Karpas-422 (cell line): ENCODE measurements at regions not wholly inside any gene's neighbourhood (a gene's known extent, or its start where the extent isn't known, plus 50 kb on each side); places are given as distances from the start of the nearest gene placed in this dataset.

Source experiments
- DNase-seq: peaks from one replicate; pipeline ENCODE4 v3.0.0-alpha.2; 2015
- H2AFZ ChIP-seq: fragments of 200-600 bp; sonication (generic); 2 replicates; pipeline ENCODE4 v1.6.1; 2014; ENCODE audit warnings: antibody characterized with exemption, low read length, mixed read lengths
- H3K27ac ChIP-seq: fragments of 200-600 bp; sonication (generic); 2 replicates; pipeline ENCODE4 v1.5.1; 2014; ENCODE audit warnings: mild to moderate bottlenecking, low read length, moderate library complexity
- H3K27me3 ChIP-seq: fragments of 200-600 bp; sonication (generic); 2 replicates; pipeline ENCODE4 v1.6.1; 2014; ENCODE audit warnings: low read length, mixed read lengths
- H3K36me3 ChIP-seq: fragments of 200-600 bp; sonication (generic); 2 replicates; pipeline ENCODE4 v1.6.1; 2014; ENCODE audit warnings: low read length, mixed read lengths; ENCODE audit not compliant: insufficient read depth
- H3K4me1 ChIP-seq: fragments of 200-600 bp; sonication (generic); 2 replicates; pipeline ENCODE4 v1.6.1; 2014; ENCODE audit warnings: mild to moderate bottlenecking, low read length, mixed read lengths
- H3K4me2 ChIP-seq: fragments of 200-600 bp; sonication (generic); 2 replicates; pipeline ENCODE4 v1.6.1; 2014; ENCODE audit warnings: low read length, low read depth, mild to moderate bottlenecking; ENCODE audit not compliant: poor library complexity, severe bottlenecking
- H3K4me3 ChIP-seq: fragments of 200-600 bp; sonication (generic); 2 replicates; pipeline ENCODE4 v1.5.1; 2014; ENCODE audit warnings: mild to moderate bottlenecking, antibody characterized with exemption, low read length, mixed read lengths
- H3K79me2 ChIP-seq: fragments of 200-600 bp; sonication (generic); 2 replicates; pipeline ENCODE4 v1.6.1; 2014; ENCODE audit warnings: mild to moderate bottlenecking, low read length, mixed read lengths
- H3K9ac ChIP-seq: fragments of 200-600 bp; sonication (generic); 2 replicates; pipeline ENCODE4 v1.6.0; 2014; ENCODE audit warnings: low read length
- H3K9me2 ChIP-seq: fragments of 200-600 bp; sonication (generic), shearing (Covaris generic); replicated peaks from 2 replicates; pipeline ENCODE4 v1.6.0; 2014; ENCODE audit warnings: mild to moderate bottlenecking, low read length, moderate library complexity; ENCODE audit not compliant: insufficient read depth
- H3K9me3 ChIP-seq: fragments of 300-700, 200-600 bp; sonication (generic); 2 replicates; pipeline ENCODE4 v1.6.1; 2014; ENCODE audit warnings: low read length, mixed read lengths
- H4K20me1 ChIP-seq: fragments of 200-600 bp; sonication (generic); 2 replicates; pipeline ENCODE4 v1.6.1; 2014; ENCODE audit warnings: mild to moderate bottlenecking, antibody characterized with exemption, low read length, low read depth; ENCODE audit not compliant: insufficient read depth

- Histone ChIP-seq H3K9me3 (no peaks in the 10 kb centered on the region), H3K27ac (no peak overlapping the region), H3K9ac (no peak overlapping the region), H3K4me3 (no peak overlapping the region), H3K9me2 (no peaks in the 10 kb centered on the region), H3K27me3 (no peaks in the 10 kb centered on the region), H2AFZ (no peak overlapping the region), H3K36me3 (no peaks in the 10 kb centered on the region), H3K4me2 (no peak overlapping the region), H3K4me1 (no peaks in the 10 kb centered on the region), H4K20me1 (no peaks in the 10 kb centered on the region), H3K79me2 (no peaks in the 10 kb centered on the region)
- no peak for DNase-seq
Measured at GRCh38 chr4:14596028-14596427, 406.3 kb upstream of the CPEB2 start.

- Histone ChIP-seq H3K27ac (no peak overlapping the region), H3K4me1 (no peaks in the 10 kb centered on the region), H3K9ac (no peak overlapping the region), H3K79me2 (no peaks in the 10 kb centered on the region), H2AFZ (no peak overlapping the region), H4K20me1 (no peaks in the 10 kb centered on the region), H3K4me3 (no peak overlapping the region), H3K9me3 (no peaks in the 10 kb centered on the region), H3K27me3 (no peaks in the 10 kb centered on the region), H3K4me2 (no peak overlapping the region), H3K9me2 (no peaks in the 10 kb centered on the region), H3K36me3 (no peaks in the 10 kb centered on the region)
- DNase-seq, result no peak
Measured at GRCh38 chr4:14596437-14596836, 405.8 kb upstream of the CPEB2 start.

DNA sequence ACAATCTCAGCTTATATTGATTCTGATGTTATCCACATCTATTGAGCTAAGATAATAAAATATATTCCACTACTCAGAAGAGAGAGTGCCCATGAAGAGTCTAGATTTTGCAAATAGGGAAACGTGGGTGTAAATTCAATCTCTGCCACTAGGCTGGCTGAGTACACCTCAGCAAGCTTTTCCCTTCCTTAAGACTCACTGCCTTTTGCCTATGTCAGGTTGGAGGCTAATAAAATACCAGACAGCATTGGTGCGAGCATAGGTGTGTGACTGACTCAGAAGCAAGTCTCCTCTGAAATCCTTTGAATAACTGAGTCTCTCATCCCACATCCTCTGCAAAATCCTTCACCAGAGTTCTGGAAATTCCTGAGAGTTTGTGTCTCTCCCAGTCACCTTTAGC lies 405.4 kb upstream of the CPEB2 start:
- Histone ChIP-seq H3K79me2 (no peaks in the 10 kb centered on the region), H4K20me1 (no peaks in the 10 kb centered on the region), H3K9ac (no peak overlapping the region), H3K27me3 (no peaks in the 10 kb centered on the region), H3K36me3 (no peaks in the 10 kb centered on the region), H3K4me2 (no peak overlapping the region), H3K27ac (no peak overlapping the region), H3K9me3 (no peaks in the 10 kb centered on the region), H2AFZ (no peak overlapping the region), H3K4me1 (no peaks in the 10 kb centered on the region), H3K9me2 (no peaks in the 10 kb centered on the region), H3K4me3 (no peak overlapping the region)
- DNase-seq, result no peak

DNA sequence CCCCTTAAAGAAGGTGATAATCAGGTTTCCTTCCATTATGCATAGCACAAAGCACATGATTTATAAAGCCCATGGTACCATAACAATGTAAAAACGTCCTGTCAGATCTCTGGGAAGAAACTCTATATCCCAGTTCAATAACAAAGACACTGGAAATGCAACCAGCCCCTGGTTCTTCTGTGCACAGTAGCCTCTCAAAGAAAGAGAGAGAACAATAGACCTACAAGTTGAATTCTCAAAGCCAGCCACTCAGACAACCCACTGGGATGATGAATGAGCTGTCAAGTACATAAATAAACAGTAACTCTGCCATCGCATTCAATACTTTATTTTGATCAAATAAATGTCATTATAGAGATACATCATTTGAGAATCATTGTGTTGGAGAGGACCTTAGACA lies 400.1 kb upstream of the CPEB2 start:
- no peaks in the 10 kb centered on the region for H3K36me3 ChIP-seq
- no peaks in the 10 kb centered on the region for H3K4me1 ChIP-seq
- H2AFZ ChIP-seq, result no peak overlapping the region
- H3K9me2 ChIP-seq, result no peaks in the 10 kb centered on the region
- no peak overlapping the region for H3K9ac ChIP-seq
- H3K9me3 ChIP-seq, result no peaks in the 10 kb centered on the region
- H3K27me3 ChIP-seq, result no peaks in the 10 kb centered on the region
- no peak overlapping the region for H3K27ac ChIP-seq
- H4K20me1 ChIP-seq, result no peaks in the 10 kb centered on the region
- no peak overlapping the region for H3K4me2 ChIP-seq
- no peak overlapping the region for H3K4me3 ChIP-seq
- DNase-seq, result no peak
- H3K79me2 ChIP-seq, result no peaks in the 10 kb centered on the region

DNA sequence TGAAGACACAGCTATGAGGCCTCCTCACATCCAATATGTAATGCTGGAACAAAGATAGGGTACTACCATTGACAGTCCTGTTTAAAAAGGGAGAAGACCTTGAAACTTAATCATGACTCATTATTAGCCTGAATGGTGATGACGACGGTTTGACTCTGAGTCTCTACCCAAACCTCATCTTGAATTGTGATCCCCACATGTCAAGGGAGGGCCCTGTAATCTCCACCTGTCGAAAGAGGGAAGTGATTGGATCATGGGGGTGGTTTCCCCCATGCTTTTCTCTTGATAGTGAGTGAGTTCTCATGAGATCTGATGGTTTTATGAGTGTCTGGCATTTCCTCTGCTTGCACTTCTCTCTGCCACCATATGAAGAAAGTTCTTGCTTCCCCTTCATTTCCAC lies 395.3 kb upstream of the CPEB2 start:
- H3K4me1 ChIP-seq, result no peaks in the 10 kb centered on the region
- no peak for DNase-seq
- no peak overlapping the region for H3K4me3 ChIP-seq
- no peak overlapping the region for H3K9ac ChIP-seq
- no peak overlapping the region for H3K27ac ChIP-seq
- no peaks in the 10 kb centered on the region for H3K79me2 ChIP-seq
- H3K9me3 ChIP-seq, result no peaks in the 10 kb centered on the region
- no peaks in the 10 kb centered on the region; the same call in 1 of the 2 replicates for H3K9me2 ChIP-seq
- H3K4me2 ChIP-seq, result no peak overlapping the region
- no peaks in the 10 kb centered on the region for H3K36me3 ChIP-seq
- H3K27me3 ChIP-seq, result no peaks in the 10 kb centered on the region
- H2AFZ ChIP-seq, result no peak overlapping the region
- no peaks in the 10 kb centered on the region for H4K20me1 ChIP-seq

DNA sequence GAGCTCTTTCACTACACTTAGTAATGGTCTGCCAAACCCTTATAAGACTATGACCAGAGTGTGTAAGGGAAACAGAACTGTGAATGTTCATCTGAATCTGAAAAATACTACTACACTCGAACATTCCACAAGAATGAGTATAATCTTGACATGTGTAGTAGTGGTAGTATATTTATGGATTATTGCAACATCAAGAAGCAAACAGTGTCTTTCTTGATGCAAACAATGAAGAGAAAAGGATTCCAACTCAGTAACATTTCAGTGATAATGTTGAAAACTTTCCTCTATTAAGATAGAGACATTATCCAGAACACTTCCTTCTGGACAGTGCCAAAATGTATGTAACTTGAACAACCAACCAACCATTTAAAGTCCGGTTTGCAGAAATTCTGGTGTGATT lies 394.7 kb upstream of the CPEB2 start:
- Histone ChIP-seq H3K27ac (no peak overlapping the region), H3K9me2 (no peaks in the 10 kb centered on the region; the same call in 1 of the 2 replicates), H3K79me2 (no peaks in the 10 kb centered on the region), H3K9me3 (no peaks in the 10 kb centered on the region), H4K20me1 (no peaks in the 10 kb centered on the region), H3K4me1 (no peaks in the 10 kb centered on the region), H3K36me3 (no peaks in the 10 kb centered on the region), H3K9ac (no peak overlapping the region), H2AFZ (no peak overlapping the region), H3K4me3 (no peak overlapping the region), H3K4me2 (no peak overlapping the region), H3K27me3 (no peaks in the 10 kb centered on the region)
- DNase-seq, result no peak

- H3K9ac ChIP-seq, result no peak overlapping the region
- H3K36me3 ChIP-seq, result no peaks in the 10 kb centered on the region
- H3K4me2 ChIP-seq, result no peak overlapping the region
Measured at GRCh38 chr4:14608630-14609029, 393.7 kb upstream of the CPEB2 start.

DNA sequence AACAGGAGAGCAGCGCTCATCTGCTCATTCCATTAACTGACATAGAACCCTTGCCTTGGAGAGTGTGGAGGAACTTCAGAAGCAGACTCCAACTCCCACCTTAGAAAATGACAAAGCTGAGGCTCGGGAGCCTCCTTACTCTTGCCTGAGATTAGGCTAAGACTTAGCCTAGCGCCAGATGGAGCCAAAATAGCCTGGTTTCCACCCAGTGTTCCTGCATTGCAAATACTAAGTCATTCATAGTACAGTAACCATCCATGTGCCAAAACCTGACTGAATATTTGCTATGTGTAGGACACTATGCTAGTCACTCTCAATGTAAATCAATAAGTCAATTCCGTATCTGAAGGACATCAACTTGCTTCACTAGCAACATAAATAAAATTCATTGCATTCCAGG lies 387.4 kb upstream of the CPEB2 start:
- no peaks in the 10 kb centered on the region for H3K27me3 ChIP-seq
- H3K9me3 ChIP-seq, result no peaks in the 10 kb centered on the region
- no peaks in the 10 kb centered on the region for H4K20me1 ChIP-seq
- no peak for DNase-seq
- H3K4me2 ChIP-seq, result no peak overlapping the region
- 0 out of 2 replicates have a peak, but pooled peaks cover 2% of the 10 kb centered on the region for H3K9me2 ChIP-seq
- H3K79me2 ChIP-seq, result no peaks in the 10 kb centered on the region
- no peak overlapping the region for H3K27ac ChIP-seq
- H3K4me1 ChIP-seq, result no peaks in the 10 kb centered on the region
- no peak overlapping the region for H3K4me3 ChIP-seq
- no peak overlapping the region for H2AFZ ChIP-seq
- H3K9ac ChIP-seq, result no peak overlapping the region
- H3K36me3 ChIP-seq, result no peaks in the 10 kb centered on the region

More at GRCh38 chr4:14608630-14609029, 393.7 kb upstream of the CPEB2 start:
- no peak for DNase-seq
- Histone ChIP-seq H3K9me3 (no peaks in the 10 kb centered on the region), H3K9me2 (no peaks in the 10 kb centered on the region; the same call in 1 of the 2 replicates), H3K27ac (no peak overlapping the region), H3K27me3 (no peaks in the 10 kb centered on the region), H3K4me3 (no peak overlapping the region), H3K4me1 (no peaks in the 10 kb centered on the region), H2AFZ (no peak overlapping the region), H4K20me1 (no peaks in the 10 kb centered on the region), H3K79me2 (no peaks in the 10 kb centered on the region)

GRCh38 chr4:14615671-14616070 lies 386.6 kb upstream of the CPEB2 start:
- Histone ChIP-seq H3K27me3 (no peaks in the 10 kb centered on the region), H3K4me2 (no peak overlapping the region), H3K4me3 (no peak overlapping the region), H3K79me2 (no peaks in the 10 kb centered on the region), H3K9me3 (no peaks in the 10 kb centered on the region), H2AFZ (no peak overlapping the region), H3K9me2 (0 out of 2 replicates have a peak, but pooled peaks cover 2% of the 10 kb centered on the region), H3K36me3 (no peaks in the 10 kb centered on the region), H3K4me1 (no peaks in the 10 kb centered on the region), H3K27ac (no peak overlapping the region), H4K20me1 (no peaks in the 10 kb centered on the region), H3K9ac (no peak overlapping the region)
- DNase-seq, result no peak
